GM12874 (cell line): ENCODE measurements at regions not wholly inside any gene's neighbourhood (a gene's known extent, or its start where the extent isn't known, plus 50 kb on each side); places are given as distances from the start of the nearest gene placed in this dataset.

Source experiments
- CTCF ChIP-seq: IDR thresholded peaks from 2 replicates; pipeline ENCODE4 v1.5.1; 2011; ENCODE audit warnings: low read depth, mild to moderate bottlenecking, control low read depth, low read length, moderate library complexity; ENCODE audit not compliant: insufficient read depth

GRCh38 chr16:6076631-6077030, 979.0 kb upstream of the EEF2KMT start:
- TF ChIP-seq CTCF = no peak

- TF ChIP-seq CTCF = no peak
These were observed 970.5 kb upstream of the EEF2KMT start for GRCh38 chr16:6068063-6068462.

GRCh38 chr16:6066652-6067051, 969.1 kb upstream of the EEF2KMT start:
- TF ChIP-seq CTCF = no peak

GRCh38 chr16:6063526-6063925, 965.9 kb upstream of the EEF2KMT start:
- no peak for TF ChIP-seq CTCF

GRCh38 chr16:6059671-6060070, 962.1 kb upstream of the EEF2KMT start:
- no peak for TF ChIP-seq CTCF

- TF ChIP-seq CTCF = no peak
These were observed 960.2 kb upstream of the EEF2KMT start for GRCh38 chr16:6057821-6058220.

GRCh38 chr16:6048017-6048416, 950.4 kb upstream of the EEF2KMT start:
- TF ChIP-seq CTCF = no peak

- no peak for TF ChIP-seq CTCF
These were observed 949.7 kb upstream of the EEF2KMT start for GRCh38 chr16:6047325-6047724.
